GM12878 (cell line): ENCODE measurements at regions not wholly inside any gene's neighbourhood (a gene's known extent, or its start where the extent isn't known, plus 50 kb on each side); places are given as distances from the start of the nearest gene placed in this dataset.

Source experiments
- BACH1 ChIP-seq: fragments of 450-650 bp; IDR thresholded peaks from 2 replicates; pipeline ENCODE4 v1.6.1; 2017; ENCODE audit warnings: mild to moderate bottlenecking, borderline replicate concordance
- BMI1 ChIP-seq: fragments of 450-650 bp; IDR thresholded peaks from 2 replicates; pipeline ENCODE4 v1.6.1; 2016; ENCODE audit warnings: mild to moderate bottlenecking, moderate library complexity, borderline replicate concordance
- IRF4 ChIP-seq: IDR thresholded peaks from 2 replicates; pipeline ENCODE4 v1.6.1; 2011; ENCODE audit warnings: low read depth, low read length
- KLF5 ChIP-seq: fragments of 450-650 bp; IDR thresholded peaks from 2 replicates; pipeline ENCODE4 v1.6.1; 2014; ENCODE audit warnings: mild to moderate bottlenecking; ENCODE audit not compliant: partially characterized antibody
- NBN ChIP-seq: fragments of 450-650 bp; IDR thresholded peaks from 2 replicates; pipeline ENCODE4 v1.6.1; 2016
- NR2C2 ChIP-seq: IDR thresholded peaks from 2 replicates; pipeline ENCODE4 v1.6.1; 2011; ENCODE audit warnings: borderline replicate concordance, low read depth; ENCODE audit not compliant: control insufficient read depth, insufficient read length
- NR2F1 ChIP-seq: fragments of 450-650 bp; conservative IDR thresholded peaks from 2 replicates; pipeline ENCODE4 v1.6.1; 2017; ENCODE audit warnings: mild to moderate bottlenecking
- PAX5 ChIP-seq: IDR thresholded peaks from 2 replicates; pipeline ENCODE4 v1.6.1; 2011; ENCODE audit warnings: low read depth, low read length, borderline replicate concordance
- PAX8 ChIP-seq: fragments of 450-650 bp; IDR thresholded peaks from 2 replicates; pipeline ENCODE4 v1.6.1; 2017; ENCODE audit warnings: mild to moderate bottlenecking, moderate library complexity
- PML ChIP-seq: IDR thresholded peaks from 2 replicates; pipeline ENCODE4 v1.6.1; 2012; ENCODE audit warnings: low read length, inconsistent platforms
- SPI1 ChIP-seq: IDR thresholded peaks from 2 replicates; pipeline ENCODE4 v1.6.1; 2011; ENCODE audit warnings: low read depth, mild to moderate bottlenecking, low read length, moderate library complexity, borderline replicate concordance; ENCODE audit not compliant: insufficient read depth
- SREBF1 ChIP-seq: IDR thresholded peaks from 2 replicates; pipeline ENCODE4 v1.6.1; 2012; ENCODE audit warnings: mild to moderate bottlenecking, low read length
- TAF1 ChIP-seq: IDR thresholded peaks from 2 replicates; pipeline ENCODE4 v1.6.1; 2011; ENCODE audit warnings: mild to moderate bottlenecking, low read depth, low read length, borderline replicate concordance
- TARDBP ChIP-seq: IDR thresholded peaks from 2 replicates; pipeline ENCODE4 v1.6.1; 2016; ENCODE audit warnings: borderline replicate concordance
- TCF3 ChIP-seq: IDR thresholded peaks from 2 replicates; pipeline ENCODE4 v1.6.1; 2012; ENCODE audit warnings: low read depth, mild to moderate bottlenecking, low read length, borderline replicate concordance; ENCODE audit not compliant: insufficient read depth
- ZBTB4 ChIP-seq: fragments of 450-650 bp; formaldehyde crosslinking; IDR thresholded peaks from 2 replicates; pipeline ENCODE4 v1.4.0; 2022; ENCODE audit warnings: mild to moderate bottlenecking, moderate library complexity
- ZNF217 ChIP-seq: fragments of 450-650 bp; IDR thresholded peaks from 2 replicates; pipeline ENCODE4 v1.6.1; 2017; ENCODE audit warnings: antibody characterized with exemption, mild to moderate bottlenecking
- ZNF274 ChIP-seq: IDR thresholded peaks from one replicate; pipeline ENCODE4 v1.8.0; 2011; ENCODE audit not compliant: insufficient read length, insufficient read depth
- TF ChIP-seq, protein P1 (sequence below): fragments of 450-650 bp; IDR thresholded peaks from 2 replicates; pipeline ENCODE4 v1.6.1; 2017; ENCODE audit warnings: antibody characterized with exemption, mild to moderate bottlenecking, moderate library complexity

GRCh38 chr2:122446761-122447160 is 691.3 kb downstream of the TSN start (continued):
- TF ChIP-seq ZBTB4: no peak
- no peak for TF ChIP-seq NR2C2
- no peak for TF ChIP-seq ZNF217
- no peak for TF ChIP-seq IRF4
- TF ChIP-seq, protein P1, sequence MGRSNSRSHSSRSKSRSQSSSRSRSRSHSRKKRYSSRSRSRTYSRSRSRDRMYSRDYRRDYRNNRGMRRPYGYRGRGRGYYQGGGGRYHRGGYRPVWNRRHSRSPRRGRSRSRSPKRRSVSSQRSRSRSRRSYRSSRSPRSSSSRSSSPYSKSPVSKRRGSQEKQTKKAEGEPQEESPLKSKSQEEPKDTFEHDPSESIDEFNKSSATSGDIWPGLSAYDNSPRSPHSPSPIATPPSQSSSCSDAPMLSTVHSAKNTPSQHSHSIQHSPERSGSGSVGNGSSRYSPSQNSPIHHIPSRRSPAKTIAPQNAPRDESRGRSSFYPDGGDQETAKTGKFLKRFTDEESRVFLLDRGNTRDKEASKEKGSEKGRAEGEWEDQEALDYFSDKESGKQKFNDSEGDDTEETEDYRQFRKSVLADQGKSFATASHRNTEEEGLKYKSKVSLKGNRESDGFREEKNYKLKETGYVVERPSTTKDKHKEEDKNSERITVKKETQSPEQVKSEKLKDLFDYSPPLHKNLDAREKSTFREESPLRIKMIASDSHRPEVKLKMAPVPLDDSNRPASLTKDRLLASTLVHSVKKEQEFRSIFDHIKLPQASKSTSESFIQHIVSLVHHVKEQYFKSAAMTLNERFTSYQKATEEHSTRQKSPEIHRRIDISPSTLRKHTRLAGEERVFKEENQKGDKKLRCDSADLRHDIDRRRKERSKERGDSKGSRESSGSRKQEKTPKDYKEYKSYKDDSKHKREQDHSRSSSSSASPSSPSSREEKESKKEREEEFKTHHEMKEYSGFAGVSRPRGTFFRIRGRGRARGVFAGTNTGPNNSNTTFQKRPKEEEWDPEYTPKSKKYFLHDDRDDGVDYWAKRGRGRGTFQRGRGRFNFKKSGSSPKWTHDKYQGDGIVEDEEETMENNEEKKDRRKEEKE: no peak
- no peak for TF ChIP-seq NR2F1
- TF ChIP-seq KLF5: no peak
- no peak for TF ChIP-seq SREBF1
- no peak for TF ChIP-seq BACH1
- no peak for TF ChIP-seq PAX8
- peak; percentile 76; the same call in 1 of the 2 replicates for TF ChIP-seq SPI1
- TF ChIP-seq PAX5: no peak
- TF ChIP-seq PML: no peak
- TF ChIP-seq ZNF274: no peak
- TF ChIP-seq NBN: peak; percentile 68; the same call in 1 of the 2 replicates
- TF ChIP-seq TCF3: no peak
- no peak for TF ChIP-seq TAF1
- no peak for TF ChIP-seq TARDBP
- TF ChIP-seq BMI1: 0 out of 2 replicates have a peak, but pooled peaks have one; percentile 34
